BJ (cell line): ENCODE measurements at regions not wholly inside any gene's neighbourhood (a gene's known extent, or its start where the extent isn't known, plus 50 kb on each side); places are given as distances from the start of the nearest gene placed in this dataset.

Experiments used
- CTCF ChIA-PET: fragments of 350-600 bp; formaldehyde crosslinking; extraction: SDS; loops from one replicate; lab custom pipeline; 2021; ENCODE audit warnings: antibody characterized with exemption, inconsistent platforms; lab: Yijun Ruan, JAX
- POLR2A ChIA-PET: fragments of 300-600 bp; sonication (Branson Sonifier 250); formaldehyde crosslinking; extraction: SDS; loops from one replicate; lab custom pipeline; 2021; ENCODE audit warnings: antibody characterized with exemption; lab: Charles Lee
- DNase-seq: peaks from one replicate; pipeline ENCODE4 v3.0.0-alpha.2; 2011; ENCODE audit warnings: low read depth
- H3K27me3 ChIP-seq: 2 replicates; pipeline ENCODE4 v1.6.0; 2011; ENCODE audit warnings: low read length; ENCODE audit not compliant: control insufficient read depth, insufficient read depth
- H3K36me3 ChIP-seq: 2 replicates; pipeline ENCODE4 v1.5.1; 2011; ENCODE audit warnings: low read length; ENCODE audit not compliant: control insufficient read depth, insufficient read depth
- H3K4me3 ChIP-seq: 2 replicates; pipeline ENCODE4 v1.5.1; 2011; ENCODE audit warnings: low read depth, mild to moderate bottlenecking, control low read depth, low read length
- TF ChIP-seq, protein P1 (sequence below): IDR thresholded peaks from 2 replicates; pipeline ENCODE4 v1.5.1; 2011; ENCODE audit warnings: low read depth, mild to moderate bottlenecking, control low read depth, inconsistent platforms, low read length, moderate library complexity; ENCODE audit not compliant: insufficient read depth

DNA sequence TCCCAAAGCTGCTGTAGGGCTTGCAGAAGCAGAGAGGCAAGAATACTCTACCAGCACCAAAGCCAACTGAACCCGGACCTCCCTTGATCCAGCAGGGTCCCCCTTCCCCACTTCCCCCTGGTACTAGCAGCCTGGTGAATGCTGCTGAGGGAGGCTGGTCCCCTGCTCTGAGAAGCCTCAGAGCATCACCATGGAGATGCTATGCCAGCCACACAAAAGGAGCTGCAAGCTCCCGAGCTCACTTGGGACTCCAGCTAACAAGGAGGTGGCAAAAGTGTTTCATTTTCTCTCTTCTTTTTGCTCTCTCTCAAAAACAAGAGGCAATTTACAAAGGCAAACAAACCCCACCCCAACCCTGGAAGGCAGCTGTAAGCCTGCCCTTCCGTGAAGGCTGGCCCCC lies 509.8 kb downstream of the BUD13 start:
- TF ChIP-seq, protein P1, sequence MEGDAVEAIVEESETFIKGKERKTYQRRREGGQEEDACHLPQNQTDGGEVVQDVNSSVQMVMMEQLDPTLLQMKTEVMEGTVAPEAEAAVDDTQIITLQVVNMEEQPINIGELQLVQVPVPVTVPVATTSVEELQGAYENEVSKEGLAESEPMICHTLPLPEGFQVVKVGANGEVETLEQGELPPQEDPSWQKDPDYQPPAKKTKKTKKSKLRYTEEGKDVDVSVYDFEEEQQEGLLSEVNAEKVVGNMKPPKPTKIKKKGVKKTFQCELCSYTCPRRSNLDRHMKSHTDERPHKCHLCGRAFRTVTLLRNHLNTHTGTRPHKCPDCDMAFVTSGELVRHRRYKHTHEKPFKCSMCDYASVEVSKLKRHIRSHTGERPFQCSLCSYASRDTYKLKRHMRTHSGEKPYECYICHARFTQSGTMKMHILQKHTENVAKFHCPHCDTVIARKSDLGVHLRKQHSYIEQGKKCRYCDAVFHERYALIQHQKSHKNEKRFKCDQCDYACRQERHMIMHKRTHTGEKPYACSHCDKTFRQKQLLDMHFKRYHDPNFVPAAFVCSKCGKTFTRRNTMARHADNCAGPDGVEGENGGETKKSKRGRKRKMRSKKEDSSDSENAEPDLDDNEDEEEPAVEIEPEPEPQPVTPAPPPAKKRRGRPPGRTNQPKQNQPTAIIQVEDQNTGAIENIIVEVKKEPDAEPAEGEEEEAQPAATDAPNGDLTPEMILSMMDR: no peak
- ChIA-PET POLR2A (no interaction called here), CTCF (no interaction called here)
- Histone ChIP-seq H3K4me3 (no peak overlapping the region), H3K27me3 (no peaks in the 10 kb centered on the region), H3K36me3 (no peaks in the 10 kb centered on the region)
- DNase-seq: no peak

DNA sequence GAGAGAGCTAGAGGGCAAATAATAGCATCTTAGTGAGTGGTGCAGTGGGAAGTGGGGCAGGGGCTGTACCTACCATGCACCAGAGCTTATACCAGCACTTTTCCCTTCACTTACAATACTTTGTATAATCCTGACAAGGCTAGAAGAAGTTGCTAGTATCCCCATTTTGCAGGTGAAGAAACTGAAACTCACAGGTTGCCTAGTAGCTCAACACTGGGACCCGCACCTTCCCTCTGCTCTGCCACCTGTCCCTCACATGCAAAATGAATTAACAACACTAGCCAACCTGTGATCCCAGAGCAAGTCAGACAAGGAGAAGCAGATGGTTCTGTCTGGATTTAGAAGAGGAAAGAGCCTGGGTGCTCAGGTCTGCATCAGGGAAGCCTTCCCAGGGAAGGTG lies 510.4 kb downstream of the BUD13 start:
- TF ChIP-seq, protein P1: no peak
- Histone ChIP-seq H3K4me3 (no peak overlapping the region), H3K27me3 (no peaks in the 10 kb centered on the region), H3K36me3 (no peaks in the 10 kb centered on the region)
- ChIA-PET CTCF (no interaction called here), POLR2A (no interaction called here)
- no peak for DNase-seq

GRCh38 chr11:116261606-116262005 lies 511.2 kb downstream of the BUD13 start:
- Histone ChIP-seq H3K27me3 (no peaks in the 10 kb centered on the region), H3K4me3 (no peak overlapping the region), H3K36me3 (no peaks in the 10 kb centered on the region)
- POLR2A ChIA-PET: no interaction called here
- no peak for DNase-seq
- CTCF ChIA-PET: no interaction called here
- TF ChIP-seq, protein P1: no peak

DNA sequence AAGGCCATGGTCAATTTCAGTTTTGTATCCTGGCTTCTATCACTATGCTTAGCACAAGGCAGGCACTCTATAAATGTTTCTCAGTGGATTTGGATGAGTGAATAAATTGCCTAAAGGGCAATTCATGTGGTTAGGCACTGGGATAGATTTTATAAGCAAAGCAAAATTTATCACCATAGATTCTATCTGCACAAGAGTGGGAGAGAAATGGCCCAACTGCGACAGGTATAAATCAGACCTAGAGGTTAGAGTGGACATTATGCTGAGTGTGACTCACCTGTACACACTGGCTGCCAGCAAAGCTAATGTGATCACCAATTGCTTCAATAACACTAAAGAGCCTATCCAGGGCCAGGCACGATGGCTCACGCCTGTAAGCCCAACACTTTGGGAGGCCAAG lies 514.0 kb downstream of the BUD13 start:
- no peaks in the 10 kb centered on the region for H3K27me3 ChIP-seq
- H3K4me3 ChIP-seq: no peak overlapping the region
- CTCF ChIA-PET: interaction anchor here (0.6 kb wide), 1 partner anchor 599 kb away, joined by 3 read pairs; no protein-coding TSS in a partner anchor
- no peaks in the 10 kb centered on the region for H3K36me3 ChIP-seq
- DNase-seq: no peak
- POLR2A ChIA-PET: no interaction called here
- TF ChIP-seq, protein P1: no peak

GRCh38 chr11:116257883-116258282 lies 514.9 kb downstream of the BUD13 start:
- DNase-seq: no peak
- CTCF ChIA-PET: no interaction called here
- Histone ChIP-seq H3K27me3 (no peaks in the 10 kb centered on the region), H3K36me3 (no peaks in the 10 kb centered on the region), H3K4me3 (no peak overlapping the region)
- TF ChIP-seq, protein P1: no peak
- POLR2A ChIA-PET: no interaction called here
